ENCODE measurements at regions not wholly inside any gene's neighbourhood (a gene's known extent, or its start where the extent isn't known, plus 50 kb on each side); places are given as distances from the start of the nearest gene placed in this dataset.
"Not testable (repeated sequence)": the region's sequence is repeated elsewhere in the genome, so short reads cannot be mapped to it uniquely, and the experiment has no call there.

- DNase-seq (ENCODE audit: low read depth, low spot score), result no peak
Observed at GRCh38 chr20:19114410-19114809, 98.0 kb upstream of the SLC24A3 start.

- DNase-seq (ENCODE audit: low read depth, low spot score), result no peak
Observed at GRCh38 chr20:19115581-19115980, 96.9 kb upstream of the SLC24A3 start.

GRCh38 chr20:19120011-19120410 lies 92.4 kb upstream of the SLC24A3 start:
- no peak for DNase-seq (ENCODE audit: low read depth, low spot score)

GRCh38 chr20:19120569-19120968 lies 91.9 kb upstream of the SLC24A3 start:
- no peak for DNase-seq (ENCODE audit: low read depth, low spot score)

- DNase-seq (ENCODE audit: low read depth, low spot score), result no peak
Observed at GRCh38 chr20:19121463-19121862, 91.0 kb upstream of the SLC24A3 start.

- no peak for DNase-seq (ENCODE audit: low read depth, low spot score)
Observed at GRCh38 chr20:19121916-19122315, 90.5 kb upstream of the SLC24A3 start.

- no peak for DNase-seq (ENCODE audit: low read depth, low spot score)
Observed at GRCh38 chr20:19122395-19122794, 90.0 kb upstream of the SLC24A3 start.

GRCh38 chr20:19125508-19125907 lies 86.9 kb upstream of the SLC24A3 start:
- DNase-seq (ENCODE audit: low read depth, low spot score), result no peak

- DNase-seq (ENCODE audit: low read depth, low spot score), result no peak
Observed at GRCh38 chr20:19129306-19129705, 83.1 kb upstream of the SLC24A3 start.

GRCh38 chr20:19129976-19130612 lies 82.3 kb upstream of the SLC24A3 start:
- DNase-seq (ENCODE audit: low read depth, low spot score), result no peak

- no peak for DNase-seq (ENCODE audit: low read depth, low spot score)
Observed at GRCh38 chr20:19130613-19130984, 81.8 kb upstream of the SLC24A3 start.

GRCh38 chr20:19137641-19138040 lies 74.8 kb upstream of the SLC24A3 start:
- DNase-seq (ENCODE audit: low read depth, low spot score), result no peak

GRCh38 chr20:19138758-19139157 lies 73.7 kb upstream of the SLC24A3 start:
- no peak for DNase-seq (ENCODE audit: low read depth, low spot score)

GRCh38 chr20:19139584-19139983 lies 72.9 kb upstream of the SLC24A3 start:
- not testable (repeated sequence) for DNase-seq (ENCODE audit: low read depth, low spot score)

- DNase-seq (ENCODE audit: low read depth, low spot score), result no peak
Observed at GRCh38 chr20:19141998-19142397, 70.4 kb upstream of the SLC24A3 start.

GRCh38 chr20:19143890-19144289 lies 68.6 kb upstream of the SLC24A3 start:
- no peak for DNase-seq (ENCODE audit: low read depth, low spot score)

- no peak for DNase-seq (ENCODE audit: low read depth, low spot score)
Observed at GRCh38 chr20:19161336-19161735, 51.1 kb upstream of the SLC24A3 start.

All from ELF-1 (cell line).